ENCODE measurements at regions not wholly inside any gene's neighbourhood (a gene's known extent, or its start where the extent isn't known, plus 50 kb on each side); places are given as distances from the start of the nearest gene placed in this dataset.
A peak's percentile ranks its signal among the peaks of the same experiment; 100 is the strongest.

DNA sequence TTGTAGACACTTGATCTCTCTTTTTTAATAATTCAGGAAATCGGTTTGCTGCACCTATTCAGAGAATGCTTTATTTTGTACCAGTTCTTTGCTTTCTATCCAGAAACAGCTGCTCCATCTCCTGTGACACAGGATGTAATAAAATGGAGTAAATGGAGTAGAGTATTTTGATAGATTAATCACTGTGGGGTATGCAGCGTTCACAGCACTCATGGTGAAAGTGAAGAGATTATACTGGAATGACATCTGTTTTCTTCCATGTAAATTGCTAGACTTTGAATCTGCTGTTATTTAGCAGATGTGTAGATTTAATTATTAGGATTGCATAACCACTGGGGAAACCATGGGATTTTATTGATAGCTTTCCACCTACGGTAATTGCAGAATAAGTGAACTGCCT, 227.3 kb upstream of the ARHGAP42 start:
- no peak overlapping the region for H3K4me3 ChIP-seq (ENCODE audit: low read depth, low read length)
- TF ChIP-seq, protein P1, sequence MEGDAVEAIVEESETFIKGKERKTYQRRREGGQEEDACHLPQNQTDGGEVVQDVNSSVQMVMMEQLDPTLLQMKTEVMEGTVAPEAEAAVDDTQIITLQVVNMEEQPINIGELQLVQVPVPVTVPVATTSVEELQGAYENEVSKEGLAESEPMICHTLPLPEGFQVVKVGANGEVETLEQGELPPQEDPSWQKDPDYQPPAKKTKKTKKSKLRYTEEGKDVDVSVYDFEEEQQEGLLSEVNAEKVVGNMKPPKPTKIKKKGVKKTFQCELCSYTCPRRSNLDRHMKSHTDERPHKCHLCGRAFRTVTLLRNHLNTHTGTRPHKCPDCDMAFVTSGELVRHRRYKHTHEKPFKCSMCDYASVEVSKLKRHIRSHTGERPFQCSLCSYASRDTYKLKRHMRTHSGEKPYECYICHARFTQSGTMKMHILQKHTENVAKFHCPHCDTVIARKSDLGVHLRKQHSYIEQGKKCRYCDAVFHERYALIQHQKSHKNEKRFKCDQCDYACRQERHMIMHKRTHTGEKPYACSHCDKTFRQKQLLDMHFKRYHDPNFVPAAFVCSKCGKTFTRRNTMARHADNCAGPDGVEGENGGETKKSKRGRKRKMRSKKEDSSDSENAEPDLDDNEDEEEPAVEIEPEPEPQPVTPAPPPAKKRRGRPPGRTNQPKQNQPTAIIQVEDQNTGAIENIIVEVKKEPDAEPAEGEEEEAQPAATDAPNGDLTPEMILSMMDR (conservative IDR thresholded peaks at IDR 0.05; ENCODE audit: low read depth, low read length), result no peak
- DNase-seq (ENCODE audit: low read depth), result no peak

DNA sequence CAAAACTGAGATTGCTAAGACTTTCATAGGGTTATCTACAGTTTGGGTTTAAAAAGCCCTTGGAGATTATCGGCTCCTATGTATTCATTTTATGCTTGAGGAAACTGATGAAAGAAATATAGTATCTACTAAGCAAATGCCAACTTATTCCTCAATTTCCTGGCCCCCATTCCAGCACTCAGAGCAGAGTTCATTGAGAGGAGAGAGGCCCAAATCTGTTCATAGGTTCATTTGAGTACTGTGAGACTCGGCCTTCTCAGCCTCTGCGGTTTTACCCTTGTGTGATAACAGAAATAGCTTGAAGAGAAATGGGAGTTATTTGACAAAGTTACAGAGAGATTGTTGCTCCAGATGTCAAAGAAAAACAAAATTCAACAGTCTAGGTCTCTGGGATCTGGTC, 226.7 kb upstream of the ARHGAP42 start:
- no peak overlapping the region for H3K4me3 ChIP-seq (ENCODE audit: low read depth, low read length)
- no peak for DNase-seq (ENCODE audit: low read depth)
- TF ChIP-seq, protein P1 (conservative IDR thresholded peaks at IDR 0.05; ENCODE audit: low read depth, low read length), result no peak

DNA sequence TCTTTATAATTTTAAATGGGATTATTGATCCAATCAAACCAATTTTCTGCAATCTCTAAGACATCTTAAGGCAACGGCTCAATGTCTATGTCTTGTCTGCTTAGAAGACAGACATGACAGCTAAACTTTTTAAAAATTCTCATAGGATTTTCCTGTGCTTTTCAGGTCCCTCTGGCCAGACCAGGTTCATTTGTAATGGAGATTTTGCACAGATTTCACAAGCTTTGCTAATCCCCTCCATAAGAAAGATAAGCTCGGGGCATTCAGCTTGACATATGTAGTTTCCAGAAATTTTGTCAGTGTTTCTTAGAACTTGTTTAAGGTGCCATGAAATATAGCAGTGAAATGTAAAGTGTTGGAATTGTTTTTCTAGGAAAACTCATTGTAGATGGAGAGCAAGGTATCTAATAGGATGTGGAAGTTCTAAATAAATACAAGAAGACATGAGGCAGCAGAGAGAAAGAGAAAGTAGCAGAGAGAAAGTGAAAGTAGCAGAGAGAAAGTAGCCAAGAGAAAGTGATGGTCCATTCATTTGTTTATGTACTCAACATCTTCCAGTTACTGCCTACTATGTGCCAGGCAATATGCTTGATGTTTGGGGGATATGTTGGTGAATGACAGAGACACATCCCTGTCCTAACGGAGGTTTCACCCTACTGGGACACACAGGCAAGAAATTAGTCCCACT, 219.1 kb upstream of the ARHGAP42 start:
- DNase-seq (ENCODE audit: low read depth), result peak; percentile 5
- TF ChIP-seq, protein P1 (conservative IDR thresholded peaks at IDR 0.05; ENCODE audit: low read depth, low read length), result no peak
- H3K4me3 ChIP-seq (ENCODE audit: low read depth, low read length), result no peak overlapping the region

DNA sequence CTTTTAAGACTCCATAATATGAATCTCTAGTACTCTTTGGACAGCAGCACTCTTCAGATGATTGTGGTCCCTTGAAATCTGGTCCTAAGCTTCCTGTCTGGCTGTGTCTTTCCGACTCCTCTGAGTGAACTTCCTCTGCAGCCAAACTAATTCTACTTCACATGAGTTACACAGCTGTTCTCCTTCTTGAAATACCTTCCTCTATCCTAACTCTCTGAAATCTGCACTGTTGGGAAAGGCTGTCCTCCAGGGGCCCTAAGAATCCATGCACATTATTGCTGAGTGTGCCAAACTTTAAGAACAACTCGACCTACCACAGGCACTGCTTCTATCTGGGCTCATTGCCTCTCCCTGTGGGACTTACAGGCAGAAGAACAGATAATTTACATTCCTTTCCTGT, 217.3 kb upstream of the ARHGAP42 start:
- H3K4me3 ChIP-seq (ENCODE audit: low read depth, low read length), result no peak overlapping the region
- TF ChIP-seq, protein P1 (conservative IDR thresholded peaks at IDR 0.05; ENCODE audit: low read depth, low read length), result no peak
- DNase-seq (ENCODE audit: low read depth), result peak; percentile 16

DNA sequence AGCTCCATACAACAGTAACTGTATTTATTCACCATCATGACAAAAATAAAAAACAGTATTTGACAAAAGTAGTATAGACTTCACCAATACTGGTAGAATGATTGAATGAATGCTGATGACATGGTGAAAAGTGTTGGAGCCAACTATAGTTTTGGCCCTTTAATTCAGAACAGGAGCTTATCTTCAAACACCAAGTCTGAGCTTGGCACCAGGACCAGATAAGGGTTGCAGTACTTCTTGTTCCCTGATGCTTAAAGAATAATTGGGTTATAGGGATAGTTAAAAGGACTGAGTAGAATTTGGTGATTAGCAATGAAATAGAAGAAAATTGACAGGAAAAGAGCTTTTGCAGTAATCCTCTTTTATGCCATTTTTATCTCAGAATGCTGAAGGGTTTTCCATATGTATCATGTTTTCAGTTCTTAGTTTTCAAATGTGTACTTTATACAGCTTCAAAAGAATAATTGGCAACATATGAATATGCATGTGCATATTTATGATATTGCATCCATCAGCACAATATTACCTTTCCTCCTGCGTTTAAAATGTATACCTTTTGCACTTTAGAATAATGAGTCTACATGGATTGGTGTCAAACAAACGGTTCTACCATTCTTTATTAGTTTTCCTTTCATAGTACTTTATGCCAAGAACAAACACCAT, 214.2 kb upstream of the ARHGAP42 start:
- TF ChIP-seq, protein P1 (conservative IDR thresholded peaks at IDR 0.05; ENCODE audit: low read depth, low read length), result no peak
- no peak overlapping the region for H3K4me3 ChIP-seq (ENCODE audit: low read depth, low read length)
- no peak for DNase-seq (ENCODE audit: low read depth)

DNA sequence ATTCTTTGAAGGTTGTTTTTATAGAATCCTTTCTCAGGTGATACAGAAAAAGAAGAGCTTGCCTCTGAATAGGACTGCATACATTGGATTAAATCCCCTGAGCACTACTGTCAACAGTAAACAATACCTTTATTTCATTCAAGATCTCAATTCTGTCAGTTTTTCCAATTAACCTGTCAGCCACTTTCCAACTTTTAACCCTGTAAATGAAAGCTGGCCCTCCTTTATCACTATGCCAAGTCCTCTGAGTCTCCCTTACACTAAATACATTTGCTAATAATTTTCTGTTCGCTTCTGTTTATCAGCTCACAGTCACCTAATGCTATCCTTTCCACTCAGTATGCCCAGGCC, 213.7 kb upstream of the ARHGAP42 start:
- H3K4me3 ChIP-seq (ENCODE audit: low read depth, low read length), result no peak overlapping the region
- DNase-seq (ENCODE audit: low read depth), result no peak
- TF ChIP-seq, protein P1 (conservative IDR thresholded peaks at IDR 0.05; ENCODE audit: low read depth, low read length), result no peak

DNA sequence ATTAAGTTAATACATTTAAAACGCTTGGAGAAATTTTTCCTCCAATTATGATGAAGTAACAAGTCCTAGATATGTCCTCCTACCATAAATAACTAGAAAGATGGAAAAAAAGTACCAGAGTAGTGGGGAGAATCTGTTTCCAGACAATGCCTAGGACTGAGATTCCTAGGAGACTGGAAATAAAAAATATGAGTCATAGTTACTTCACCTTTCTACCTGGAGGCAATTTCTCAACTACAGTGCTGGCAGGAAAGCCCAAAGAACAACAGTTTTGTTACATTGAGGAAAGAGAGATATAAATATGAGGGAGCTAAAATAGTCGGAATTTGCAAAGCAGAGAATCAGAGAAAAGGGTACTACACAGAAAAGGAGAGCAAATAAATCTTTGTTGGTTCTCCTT, 202.1 kb upstream of the ARHGAP42 start:
- TF ChIP-seq, protein P1 (conservative IDR thresholded peaks at IDR 0.05; ENCODE audit: low read depth, low read length), result no peak
- no peak overlapping the region for H3K4me3 ChIP-seq (ENCODE audit: low read depth, low read length)
- DNase-seq (ENCODE audit: low read depth), result no peak
